Adipocyte (in vitro differentiated cells): ENCODE measurements at regions not wholly inside any gene's neighbourhood (a gene's known extent, or its start where the extent isn't known, plus 50 kb on each side); places are given as distances from the start of the nearest gene placed in this dataset.
"Not testable (repeated sequence)": the region's sequence is repeated elsewhere in the genome, so short reads cannot be mapped to it uniquely, and the experiment has no call there.

Experiments used
- DNase-seq: peaks from one replicate; pipeline ENCODE4 v3.0.0-alpha.2; 2015; ENCODE audit warnings: low read depth
- H3K27me3 ChIP-seq: replicated peaks from 2 replicates; pipeline ENCODE4 v1.7.0; 2013; ENCODE audit warnings: mild to moderate bottlenecking, low read length, moderate library complexity; ENCODE audit not compliant: control insufficient read depth, insufficient read depth
- H3K36me3 ChIP-seq: 2 replicates; pipeline ENCODE4 v1.7.0; 2013; ENCODE audit warnings: low read length, mild to moderate bottlenecking, moderate library complexity; ENCODE audit not compliant: control insufficient read depth, insufficient read depth, severe bottlenecking
- H3K4me1 ChIP-seq: 2 replicates; pipeline ENCODE4 v1.7.0; 2013; ENCODE audit warnings: mild to moderate bottlenecking, low read length, moderate library complexity; ENCODE audit not compliant: control insufficient read depth, insufficient read depth
- H3K4me3 ChIP-seq: 2 replicates; pipeline ENCODE4 v1.7.0; 2013; ENCODE audit warnings: mild to moderate bottlenecking, low read length, moderate library complexity
- H3K9ac ChIP-seq: 2 replicates; pipeline ENCODE4 v1.7.0; 2013; ENCODE audit warnings: mild to moderate bottlenecking, low read length, moderate library complexity
- H3K9me3 ChIP-seq: 2 replicates; pipeline ENCODE4 v1.7.0; 2013; ENCODE audit warnings: mild to moderate bottlenecking, low read length, moderate library complexity; ENCODE audit not compliant: control insufficient read depth

GRCh38 chr20:19129976-19130612 is 82.3 kb upstream of the SLC24A3 start:
- DNase-seq: no peak
- Histone ChIP-seq H3K36me3 (no peaks in the 10 kb centered on the region), H3K9ac (no peak overlapping the region), H3K4me1 (peaks cover 10% of the 10 kb centered on the region), H3K4me3 (no peak overlapping the region), H3K9me3 (peaks cover 1% of the 10 kb centered on the region), H3K27me3 (no peaks in the 10 kb centered on the region)

- H3K9me3 ChIP-seq: peaks cover 6% of the 10 kb centered on the region
- no peak overlapping the region for H3K9ac ChIP-seq
- H3K4me1 ChIP-seq: peaks cover 10% of the 10 kb centered on the region
Observed at GRCh38 chr20:19130613-19130984, 81.8 kb upstream of the SLC24A3 start.

GRCh38 chr20:19137641-19138040 is 74.8 kb upstream of the SLC24A3 start:
- Histone ChIP-seq H3K9ac (no peak overlapping the region), H3K9me3 (peaks cover 14% of the 10 kb centered on the region), H3K27me3 (no peaks in the 10 kb centered on the region), H3K4me3 (no peak overlapping the region), H3K36me3 (no peaks in the 10 kb centered on the region), H3K4me1 (peaks cover 4% of the 10 kb centered on the region)
- no peak for DNase-seq

More at GRCh38 chr20:19130613-19130984, 81.8 kb upstream of the SLC24A3 start:
- Histone ChIP-seq H3K27me3 (no peaks in the 10 kb centered on the region), H3K4me3 (no peak overlapping the region), H3K36me3 (no peaks in the 10 kb centered on the region)
- DNase-seq: no peak

GRCh38 chr20:19138758-19139157 is 73.7 kb upstream of the SLC24A3 start:
- no peak overlapping the region for H3K9ac ChIP-seq
- H3K4me3 ChIP-seq: no peak overlapping the region

GRCh38 chr20:19139584-19139983 is 72.9 kb upstream of the SLC24A3 start:
- not testable (repeated sequence) for H3K4me1 ChIP-seq, H3K27me3 ChIP-seq, H3K4me3 ChIP-seq, H3K36me3 ChIP-seq, H3K9ac ChIP-seq, DNase-seq
- H3K9me3 ChIP-seq: peaks cover 14% of the 10 kb centered on the region

More at GRCh38 chr20:19138758-19139157, 73.7 kb upstream of the SLC24A3 start:
- Histone ChIP-seq H3K36me3 (no peaks in the 10 kb centered on the region), H3K9me3 (peaks cover 14% of the 10 kb centered on the region), H3K27me3 (no peaks in the 10 kb centered on the region), H3K4me1 (no peaks in the 10 kb centered on the region)
- DNase-seq: no peak

GRCh38 chr20:19141998-19142397 is 70.4 kb upstream of the SLC24A3 start:
- H3K9ac ChIP-seq: no peak overlapping the region
- peaks cover 2% of the 10 kb centered on the region for H3K9me3 ChIP-seq
- H3K36me3 ChIP-seq: no peaks in the 10 kb centered on the region
- no peak for DNase-seq
- no peak overlapping the region for H3K4me3 ChIP-seq
- H3K4me1 ChIP-seq: no peaks in the 10 kb centered on the region
- H3K27me3 ChIP-seq: peaks cover 7% of the 10 kb centered on the region

GRCh38 chr20:19143890-19144289 is 68.6 kb upstream of the SLC24A3 start:
- DNase-seq: no peak
- Histone ChIP-seq H3K4me1 (no peaks in the 10 kb centered on the region), H3K4me3 (no peak overlapping the region), H3K36me3 (no peaks in the 10 kb centered on the region), H3K27me3 (peaks cover 9% of the 10 kb centered on the region), H3K9ac (no peak overlapping the region), H3K9me3 (peaks cover 2% of the 10 kb centered on the region)

- H3K36me3 ChIP-seq: no peaks in the 10 kb centered on the region
- no peak for DNase-seq
- H3K4me3 ChIP-seq: no peak overlapping the region
- no peaks in the 10 kb centered on the region for H3K9me3 ChIP-seq
- no peaks in the 10 kb centered on the region for H3K4me1 ChIP-seq
- H3K27me3 ChIP-seq: no peaks in the 10 kb centered on the region
- H3K9ac ChIP-seq: no peak overlapping the region
Observed at GRCh38 chr20:19161336-19161735, 51.1 kb upstream of the SLC24A3 start.
